ENCODE measurements at regions not wholly inside any gene's neighbourhood (a gene's known extent, or its start where the extent isn't known, plus 50 kb on each side); places are given as distances from the start of the nearest gene placed in this dataset.

- FAIRE-seq (no peak), DNase-seq (ENCODE audit: low read depth in 1 of 2, low spot score in 2 of 2) (no peak)
- no peaks in the 10 kb centered on the region for H3K79me2 ChIP-seq (ENCODE audit: control insufficient read depth in 1 of 2, insufficient read depth in 2 of 2, low read length in 2 of 2)
- H3K79me1 ChIP-seq (ENCODE audit: low read depth, low read length): no peaks in the 10 kb centered on the region
- no peak overlapping the region for H3K56ac ChIP-seq (replicated peaks; ENCODE audit: insufficient read length, low read depth, low read length)
- H3K14ac ChIP-seq (ENCODE audit: insufficient read length): no peak overlapping the region
- no peak overlapping the region for H3K18ac ChIP-seq (ENCODE audit: extremely low read depth, low read length)
- H3K9me3 ChIP-seq (ENCODE audit: insufficient read depth in 2 of 2, low read depth in 1 of 2, low read length in 1 of 2): no peaks in the 10 kb centered on the region
- WGBS, 2 experiments (ENCODE audit: extremely low coverage in 1 of 2, insufficient coverage in 1 of 2, insufficient read length in 1 of 2, insufficient replicate concordance in 2 of 2, low coverage in 1 of 2, low lambda C conversion rate in 2 of 2, missing lambda C conversion rate in 1 of 2): 87% methylated on average over 9 of the region's 11 CpGs; no CpG with 5 or more reads in 1 of the 2 experiments
- no peaks in the 10 kb centered on the region for H4K20me1 ChIP-seq (replicated peaks in 1 of 2; ENCODE audit: control insufficient read depth in 1 of 2, insufficient read depth in 2 of 2, low read length in 2 of 2)
- H4K91ac ChIP-seq (replicated peaks; ENCODE audit: insufficient read length, low read length): no peak overlapping the region
- H2AK5ac ChIP-seq (ENCODE audit: low read depth, low read length): no peak overlapping the region
- no peak overlapping the region for H3K27ac ChIP-seq (ENCODE audit: low read depth, low read length)
- H2AFZ ChIP-seq (ENCODE audit: low read length): no peak overlapping the region
- no peak overlapping the region for H4K8ac ChIP-seq (ENCODE audit: extremely low read depth, insufficient read depth, low read length)
- no peaks in the 10 kb centered on the region for H3K27me3 ChIP-seq (replicated peaks in 1 of 4; ENCODE audit: control insufficient read depth in 3 of 4, extremely low read depth in 1 of 4, insufficient read depth in 3 of 4, low read length in 3 of 4)
- no peak overlapping the region for H4K5ac ChIP-seq (ENCODE audit: insufficient read length, low read depth, low read length)
- no peak overlapping the region for H2BK5ac ChIP-seq (ENCODE audit: low read depth, low read length)
- H2BK12ac ChIP-seq (ENCODE audit: low read depth, low read length): no peak overlapping the region
- TF ChIP-seq USF2 (IDR thresholded peaks at IDR 0.05; ENCODE audit: low read length) (no peak), SP2 (IDR thresholded peaks at IDR 0.05; ENCODE audit: low read length) (no peak), TEAD4 (IDR thresholded peaks at IDR 0.05; ENCODE audit: low read depth, low read length) (no peak), YY1 (IDR thresholded peaks at IDR 0.05; ENCODE audit: low read depth, low read length) (no peak), CREB1 (IDR thresholded peaks at IDR 0.05) (no peak), POU5F1 (IDR thresholded peaks at IDR 0.05; ENCODE audit: low read depth, low read length) (no peak), MAFK (IDR thresholded peaks at IDR 0.05; ENCODE audit: low read depth, low read length) (no peak), NRF1 (IDR thresholded peaks at IDR 0.05; ENCODE audit: low read depth, low read length) (no peak), POLR2A (IDR thresholded peaks at IDR 0.05; ENCODE audit: control extremely low read depth in 1 of 2, low read depth in 2 of 2, low read length in 2 of 2) (no peak), ATF3 (IDR thresholded peaks at IDR 0.05; ENCODE audit: insufficient read depth, low read depth, low read length) (no peak), POLR2AphosphoS5 (IDR thresholded peaks at IDR 0.05; ENCODE audit: low read depth, low read length) (no peak), RAD21 (IDR thresholded peaks at IDR 0.05 in 1 of 2, conservative IDR thresholded peaks at IDR 0.05 in 1 of 2; ENCODE audit: low read depth in 2 of 2, low read length in 2 of 2) (no peak), JUN (IDR thresholded peaks at IDR 0.05; ENCODE audit: low read depth, low read length) (no peak), SP4 (IDR thresholded peaks at IDR 0.05; ENCODE audit: low read length) (no peak), JUND (IDR thresholded peaks at IDR 0.05; ENCODE audit: low read length) (no peak)
- no peak overlapping the region for H3K4ac ChIP-seq (replicated peaks; ENCODE audit: insufficient read length, low read depth, low read length)
- H3K9ac ChIP-seq (replicated peaks in 1 of 4; ENCODE audit: extremely low read depth in 1 of 4, low read depth in 3 of 4, low read length in 3 of 4): no peak overlapping the region
- H2BK15ac ChIP-seq (ENCODE audit: low read length): no peak overlapping the region
- H3K23me2 ChIP-seq (ENCODE audit: low read depth, low read length): peaks cover 2% of the 10 kb centered on the region; the same call in 1 of the 2 replicates
- H2BK120ac ChIP-seq (replicated peaks; ENCODE audit: low read depth, low read length): no peak overlapping the region
- no peak overlapping the region for H2BK20ac ChIP-seq (ENCODE audit: low read length)
- no peaks in the 10 kb centered on the region for H3K36me3 ChIP-seq (ENCODE audit: control insufficient read depth in 2 of 4, insufficient read depth in 4 of 4, low read length in 3 of 4)
- ChIA-PET POLR2A (ENCODE audit: partially characterized antibody) (interaction anchor here (1.0 to 1.8 kb wide), 3 partner anchors 8 to 80 kb away, joined by 3 to 5 read pairs (median 4); partner anchors contain the start of gene IRF2BP2), CTCF (ENCODE audit: partially characterized antibody) (interaction anchor here (1.2 kb wide), 2 partner anchors 9 to 43 kb away, joined by 4 to 6 read pairs; no protein-coding TSS in a partner anchor)
- H3K4me1 ChIP-seq (replicated peaks in 1 of 4; ENCODE audit: control insufficient read depth in 3 of 4, insufficient read depth in 4 of 4, low read length in 3 of 4): peaks cover 0 to 7% (median 5%) of the 10 kb centered on the region in 4 experiments; a peak in 6 of 7 replicates
- H3K4me3 ChIP-seq (ENCODE audit: extremely low read depth in 1 of 4, insufficient read depth in 2 of 4, low read depth in 3 of 4, low read length in 4 of 4): no peak overlapping the region
- H3K23ac ChIP-seq (ENCODE audit: insufficient read length): no peak overlapping the region
- no peak overlapping the region for H3K4me2 ChIP-seq (ENCODE audit: insufficient read depth in 1 of 2, low read depth in 2 of 2, low read length in 2 of 2)
Measured at GRCh38 chr1:234530672-234531071, 51.7 kb upstream of the TARBP1 start.

Data from H1 (cell line).